ENCODE measurements at regions not wholly inside any gene's neighbourhood (a gene's known extent, or its start where the extent isn't known, plus 50 kb on each side); places are given as distances from the start of the nearest gene placed in this dataset.

GRCh38 chr3:78116874-78117273 is 1077.0 kb downstream of the ROBO2 start:
- TF ChIP-seq, protein P1, sequence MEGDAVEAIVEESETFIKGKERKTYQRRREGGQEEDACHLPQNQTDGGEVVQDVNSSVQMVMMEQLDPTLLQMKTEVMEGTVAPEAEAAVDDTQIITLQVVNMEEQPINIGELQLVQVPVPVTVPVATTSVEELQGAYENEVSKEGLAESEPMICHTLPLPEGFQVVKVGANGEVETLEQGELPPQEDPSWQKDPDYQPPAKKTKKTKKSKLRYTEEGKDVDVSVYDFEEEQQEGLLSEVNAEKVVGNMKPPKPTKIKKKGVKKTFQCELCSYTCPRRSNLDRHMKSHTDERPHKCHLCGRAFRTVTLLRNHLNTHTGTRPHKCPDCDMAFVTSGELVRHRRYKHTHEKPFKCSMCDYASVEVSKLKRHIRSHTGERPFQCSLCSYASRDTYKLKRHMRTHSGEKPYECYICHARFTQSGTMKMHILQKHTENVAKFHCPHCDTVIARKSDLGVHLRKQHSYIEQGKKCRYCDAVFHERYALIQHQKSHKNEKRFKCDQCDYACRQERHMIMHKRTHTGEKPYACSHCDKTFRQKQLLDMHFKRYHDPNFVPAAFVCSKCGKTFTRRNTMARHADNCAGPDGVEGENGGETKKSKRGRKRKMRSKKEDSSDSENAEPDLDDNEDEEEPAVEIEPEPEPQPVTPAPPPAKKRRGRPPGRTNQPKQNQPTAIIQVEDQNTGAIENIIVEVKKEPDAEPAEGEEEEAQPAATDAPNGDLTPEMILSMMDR (IDR thresholded peaks at IDR 0.05), result no peak
- H3K27ac ChIP-seq, result no peak overlapping the region
- H3K36me3 ChIP-seq, result no peaks in the 10 kb centered on the region
- H3K4me1 ChIP-seq, result no peaks in the 10 kb centered on the region
- intact Hi-C loops (cut with DNase I), result no loop called here
- no peaks in the 10 kb centered on the region for H3K27me3 ChIP-seq
- H3K4me3 ChIP-seq, result no peak overlapping the region
- no peak for DNase-seq (ENCODE audit: low spot score in 2 of 2)
- no peaks in the 10 kb centered on the region for H3K9me3 ChIP-seq

GRCh38 chr3:78123058-78123457 is 1083.2 kb downstream of the ROBO2 start:
- Histone ChIP-seq H3K4me1 (no peaks in the 10 kb centered on the region), H3K27me3 (no peaks in the 10 kb centered on the region), H3K27ac (no peak overlapping the region), H3K36me3 (no peaks in the 10 kb centered on the region), H3K4me3 (no peak overlapping the region), H3K9me3 (no peaks in the 10 kb centered on the region)
- TF ChIP-seq, protein P1 (IDR thresholded peaks at IDR 0.05), result no peak
- no peak for DNase-seq (ENCODE audit: low spot score in 2 of 2)
- intact Hi-C loops (cut with DNase I), result no loop called here

GRCh38 chr3:78129707-78130106 is 1089.8 kb downstream of the ROBO2 start:
- no peak overlapping the region for H3K27ac ChIP-seq
- H3K4me3 ChIP-seq, result no peak overlapping the region
- intact Hi-C loops (cut with DNase I), result no loop called here
- TF ChIP-seq, protein P1 (IDR thresholded peaks at IDR 0.05), result no peak
- no peaks in the 10 kb centered on the region for H3K36me3 ChIP-seq
- H3K27me3 ChIP-seq, result no peaks in the 10 kb centered on the region
- no peaks in the 10 kb centered on the region for H3K9me3 ChIP-seq
- no peaks in the 10 kb centered on the region for H3K4me1 ChIP-seq
- DNase-seq (ENCODE audit: low spot score in 2 of 2), result no peak

DNA sequence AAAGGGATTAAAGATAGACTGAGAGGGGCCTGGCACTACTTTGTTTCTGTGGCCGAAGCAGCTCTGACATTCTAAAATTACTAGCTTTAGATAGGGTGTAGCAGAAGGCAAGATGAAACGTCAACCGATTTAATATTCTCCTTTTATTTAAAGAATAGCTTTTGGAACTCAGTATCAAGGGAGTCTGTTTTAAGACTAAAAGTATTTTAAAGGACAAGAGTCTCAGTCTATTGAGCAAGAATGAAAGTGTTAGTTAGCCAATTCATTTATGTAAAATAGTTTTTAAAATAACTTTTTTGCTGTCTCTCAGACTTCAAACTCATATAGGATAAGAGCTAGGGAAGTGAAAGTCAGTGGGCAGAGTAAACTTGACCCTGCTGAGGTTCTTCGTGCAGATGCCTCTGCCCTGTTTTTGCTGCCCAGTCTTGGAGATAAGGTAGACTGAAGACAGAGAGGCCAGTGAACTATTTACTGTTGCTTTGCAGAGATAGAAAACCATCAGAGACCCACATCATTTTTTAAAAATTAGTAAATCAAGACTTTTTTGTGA is 1090.9 kb downstream of the ROBO2 start:
- Histone ChIP-seq H3K27me3 (no peaks in the 10 kb centered on the region), H3K27ac (no peak overlapping the region), H3K4me1 (no peaks in the 10 kb centered on the region), H3K4me3 (no peak overlapping the region), H3K9me3 (no peaks in the 10 kb centered on the region), H3K36me3 (no peaks in the 10 kb centered on the region)
- intact Hi-C loops (cut with DNase I), result no loop called here
- TF ChIP-seq, protein P1 (IDR thresholded peaks at IDR 0.05), result no peak
- no peak for DNase-seq (ENCODE audit: low spot score in 2 of 2)

DNA sequence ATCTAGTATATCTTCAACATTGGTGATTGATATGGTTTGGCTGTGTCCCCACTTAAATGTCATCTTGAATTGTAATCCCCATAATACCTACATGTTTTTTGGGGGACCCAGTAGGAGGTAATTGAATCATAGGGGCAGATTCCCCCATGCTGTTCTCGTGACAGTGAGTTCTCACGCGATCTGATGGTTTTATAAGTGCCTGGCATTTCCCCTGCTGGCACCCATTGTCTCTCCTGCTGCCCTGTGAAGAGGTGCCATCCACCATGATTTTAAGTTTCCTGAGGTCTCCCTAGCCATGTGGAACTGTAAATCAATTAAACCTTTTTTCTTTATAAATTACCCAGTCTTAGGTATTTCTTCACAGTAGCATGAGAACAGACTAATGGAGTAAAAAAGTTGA is 1094.6 kb downstream of the ROBO2 start:
- Histone ChIP-seq H3K4me3 (no peak overlapping the region), H3K27me3 (no peaks in the 10 kb centered on the region), H3K36me3 (no peaks in the 10 kb centered on the region), H3K4me1 (no peaks in the 10 kb centered on the region), H3K27ac (no peak overlapping the region), H3K9me3 (no peaks in the 10 kb centered on the region)
- intact Hi-C loops (cut with DNase I), result no loop called here
- TF ChIP-seq, protein P1 (IDR thresholded peaks at IDR 0.05), result no peak
- no peak for DNase-seq (ENCODE audit: low spot score in 2 of 2)

GRCh38 chr3:78139166-78139565 is 1099.3 kb downstream of the ROBO2 start:
- no peak overlapping the region for H3K27ac ChIP-seq
- H3K9me3 ChIP-seq, result no peaks in the 10 kb centered on the region
- DNase-seq (ENCODE audit: low spot score in 2 of 2), result no peak
- intact Hi-C loops (cut with DNase I), result no loop called here
- H3K4me1 ChIP-seq, result no peaks in the 10 kb centered on the region
- TF ChIP-seq, protein P1 (IDR thresholded peaks at IDR 0.05), result no peak
- H3K27me3 ChIP-seq, result no peaks in the 10 kb centered on the region
- H3K4me3 ChIP-seq, result no peak overlapping the region
- H3K36me3 ChIP-seq, result no peaks in the 10 kb centered on the region
